WTC11 (cell line): ENCODE measurements at regions not wholly inside any gene's neighbourhood (a gene's known extent, or its start where the extent isn't known, plus 50 kb on each side); places are given as distances from the start of the nearest gene placed in this dataset.

Experiments used
- CTCF ChIP-seq: fragments of 200-600 bp; IDR thresholded peaks from 2 replicates; pipeline ENCODE4 v1.8.0; 2022; ENCODE audit warnings: antibody characterized with exemption
- FOXJ3 ChIP-seq: sonication (generic); formaldehyde crosslinking; IDR thresholded peaks from 2 replicates; pipeline ENCODE4 v1.9.0; 2021; ENCODE audit warnings: missing genetic modification reagents, mild to moderate bottlenecking, borderline replicate concordance
- MAX ChIP-seq: sonication (generic); formaldehyde crosslinking; IDR thresholded peaks from 2 replicates; pipeline ENCODE4 v1.8.0; 2022; ENCODE audit warnings: mild to moderate bottlenecking, missing genetic modification reagents
- RELA ChIP-seq: sonication (generic); formaldehyde crosslinking; IDR thresholded peaks from 2 replicates; pipeline ENCODE4 v1.8.1; 2022; ENCODE audit warnings: missing genetic modification reagents, mild to moderate bottlenecking, borderline replicate concordance
- SP1 ChIP-seq: sonication (generic); formaldehyde crosslinking; conservative IDR thresholded peaks from 2 replicates; pipeline ENCODE4 v1.8.1; 2022; ENCODE audit warnings: missing genetic modification reagents
- TEAD4 ChIP-seq: sonication (generic); formaldehyde crosslinking; IDR thresholded peaks from 2 replicates; pipeline ENCODE4 v1.8.0; 2022; ENCODE audit warnings: mild to moderate bottlenecking, missing genetic modification reagents
- TF ChIP-seq, protein P1 (sequence below): sonication (generic); formaldehyde crosslinking; IDR thresholded peaks from 2 replicates; pipeline ENCODE4 v1.8.1; 2023; ENCODE audit warnings: mild to moderate bottlenecking, missing genetic modification reagents, moderate library complexity
- TF ChIP-seq, protein P2 (sequence below): sonication (generic); formaldehyde crosslinking; IDR thresholded peaks from 2 replicates; pipeline ENCODE4 v1.8.0; 2022; ENCODE audit warnings: mild to moderate bottlenecking, missing genetic modification reagents

DNA sequence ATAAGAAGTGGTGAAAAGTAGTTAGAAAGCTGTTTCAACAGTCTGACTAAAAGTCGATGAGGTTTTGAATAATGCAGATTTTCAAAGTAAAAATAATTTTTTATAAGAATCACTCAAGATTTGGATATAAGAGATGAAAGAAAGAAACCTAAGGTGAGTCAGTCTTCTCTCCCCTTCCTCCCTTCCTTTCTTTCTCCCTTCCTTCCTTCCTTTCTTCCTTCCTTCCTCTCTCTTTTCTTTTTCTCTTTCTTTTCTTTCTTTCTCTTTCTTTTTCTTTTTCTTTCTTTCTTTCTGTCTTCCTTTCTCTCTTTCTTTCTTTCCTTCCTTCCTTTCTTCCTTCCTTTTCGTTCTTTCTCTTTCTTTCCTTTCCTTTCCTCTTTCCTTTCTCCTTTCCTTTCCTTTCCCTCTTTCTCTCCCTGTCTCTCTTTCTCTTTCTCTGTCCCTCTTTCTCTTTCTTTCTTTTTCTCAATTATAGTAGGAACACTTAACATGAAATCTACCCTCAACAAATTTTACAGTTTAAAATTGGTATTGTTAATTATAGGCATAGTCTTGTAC lies 308.6 kb downstream of the ARL4A start:
- TF ChIP-seq CTCF (no peak), FOXJ3 (no peak), MAX (no peak), SP1 (no peak), RELA (no peak), TEAD4 (CRISPR knock-in tag) (no peak)
- TF ChIP-seq, protein P1, sequence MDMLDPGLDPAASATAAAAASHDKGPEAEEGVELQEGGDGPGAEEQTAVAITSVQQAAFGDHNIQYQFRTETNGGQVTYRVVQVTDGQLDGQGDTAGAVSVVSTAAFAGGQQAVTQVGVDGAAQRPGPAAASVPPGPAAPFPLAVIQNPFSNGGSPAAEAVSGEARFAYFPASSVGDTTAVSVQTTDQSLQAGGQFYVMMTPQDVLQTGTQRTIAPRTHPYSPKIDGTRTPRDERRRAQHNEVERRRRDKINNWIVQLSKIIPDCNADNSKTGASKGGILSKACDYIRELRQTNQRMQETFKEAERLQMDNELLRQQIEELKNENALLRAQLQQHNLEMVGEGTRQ: no peak
- TF ChIP-seq, protein P2, sequence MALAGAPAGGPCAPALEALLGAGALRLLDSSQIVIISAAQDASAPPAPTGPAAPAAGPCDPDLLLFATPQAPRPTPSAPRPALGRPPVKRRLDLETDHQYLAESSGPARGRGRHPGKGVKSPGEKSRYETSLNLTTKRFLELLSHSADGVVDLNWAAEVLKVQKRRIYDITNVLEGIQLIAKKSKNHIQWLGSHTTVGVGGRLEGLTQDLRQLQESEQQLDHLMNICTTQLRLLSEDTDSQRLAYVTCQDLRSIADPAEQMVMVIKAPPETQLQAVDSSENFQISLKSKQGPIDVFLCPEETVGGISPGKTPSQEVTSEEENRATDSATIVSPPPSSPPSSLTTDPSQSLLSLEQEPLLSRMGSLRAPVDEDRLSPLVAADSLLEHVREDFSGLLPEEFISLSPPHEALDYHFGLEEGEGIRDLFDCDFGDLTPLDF (CRISPR knock-in tag): no peak
